ENCODE measurements at regions not wholly inside any gene's neighbourhood (a gene's known extent, or its start where the extent isn't known, plus 50 kb on each side); places are given as distances from the start of the nearest gene placed in this dataset.

- TF ChIP-seq, protein P1, sequence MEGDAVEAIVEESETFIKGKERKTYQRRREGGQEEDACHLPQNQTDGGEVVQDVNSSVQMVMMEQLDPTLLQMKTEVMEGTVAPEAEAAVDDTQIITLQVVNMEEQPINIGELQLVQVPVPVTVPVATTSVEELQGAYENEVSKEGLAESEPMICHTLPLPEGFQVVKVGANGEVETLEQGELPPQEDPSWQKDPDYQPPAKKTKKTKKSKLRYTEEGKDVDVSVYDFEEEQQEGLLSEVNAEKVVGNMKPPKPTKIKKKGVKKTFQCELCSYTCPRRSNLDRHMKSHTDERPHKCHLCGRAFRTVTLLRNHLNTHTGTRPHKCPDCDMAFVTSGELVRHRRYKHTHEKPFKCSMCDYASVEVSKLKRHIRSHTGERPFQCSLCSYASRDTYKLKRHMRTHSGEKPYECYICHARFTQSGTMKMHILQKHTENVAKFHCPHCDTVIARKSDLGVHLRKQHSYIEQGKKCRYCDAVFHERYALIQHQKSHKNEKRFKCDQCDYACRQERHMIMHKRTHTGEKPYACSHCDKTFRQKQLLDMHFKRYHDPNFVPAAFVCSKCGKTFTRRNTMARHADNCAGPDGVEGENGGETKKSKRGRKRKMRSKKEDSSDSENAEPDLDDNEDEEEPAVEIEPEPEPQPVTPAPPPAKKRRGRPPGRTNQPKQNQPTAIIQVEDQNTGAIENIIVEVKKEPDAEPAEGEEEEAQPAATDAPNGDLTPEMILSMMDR (IDR thresholded peaks at IDR 0.05; ENCODE audit: low read depth, low read length): no peak
- TF ChIP-seq POLR2A (IDR thresholded peaks at IDR 0.05; ENCODE audit: extremely low read depth, insufficient read length): no peak
- TF ChIP-seq, protein P2, sequence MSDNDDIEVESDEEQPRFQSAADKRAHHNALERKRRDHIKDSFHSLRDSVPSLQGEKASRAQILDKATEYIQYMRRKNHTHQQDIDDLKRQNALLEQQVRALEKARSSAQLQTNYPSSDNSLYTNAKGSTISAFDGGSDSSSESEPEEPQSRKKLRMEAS (IDR thresholded peaks at IDR 0.05; ENCODE audit: low read depth, low read length): no peak
These were observed 154.9 kb upstream of the PPP1R3A start for GRCh38 chr7:114073701-114074100.

All from NB4 (cell line).